Activated CD8-positive, alpha-beta T cell treated with anti-CD3 and anti-CD28 coated beads for 36 hours (primary cell): ENCODE measurements at regions not wholly inside any gene's neighbourhood (a gene's known extent, or its start where the extent isn't known, plus 50 kb on each side); places are given as distances from the start of the nearest gene placed in this dataset.
"Not testable (repeated sequence)": the region's sequence is repeated elsewhere in the genome, so short reads cannot be mapped to it uniquely, and the experiment has no call there.

Experiments used
- ATAC-seq: fragments of 200-7000 bp; cut with Tn5 transposase; one replicate; pipeline ENCODE4 v1.10.0; 2021; ENCODE audit warnings: mild to moderate bottlenecking, moderate library complexity
- CTCF ChIA-PET: fragments of 350-600 bp; sonication (Branson Sonifier 250); formaldehyde crosslinking; loops from one replicate; lab custom pipeline; 2021; ENCODE audit warnings: antibody characterized with exemption; lab: Charles Lee
- POLR2A ChIA-PET: fragments of 350-600 bp; sonication (Branson Sonifier 250); formaldehyde crosslinking; loops from one replicate; lab custom pipeline; 2021; ENCODE audit warnings: antibody characterized with exemption; lab: Charles Lee
- DNase-seq: peaks from one replicate; pipeline ENCODE4 v3.0.0-alpha.2; 2020
- H3K27ac Mint-ChIP-seq: one replicate; pipeline ENCODE4 v1.8.0; 2021; ENCODE audit warnings: mild to moderate bottlenecking, mixed read lengths
- H3K27me3 Mint-ChIP-seq: one replicate; pipeline ENCODE4 v1.8.0; 2021; ENCODE audit warnings: mixed read lengths
- H3K36me3 Mint-ChIP-seq: one replicate; pipeline ENCODE4 v1.8.0; 2021; ENCODE audit warnings: low read depth, mixed read lengths
- H3K4me1 Mint-ChIP-seq: one replicate; pipeline ENCODE4 v1.8.0; 2021; ENCODE audit warnings: low read depth, mixed read lengths
- H3K4me3 Mint-ChIP-seq: one replicate; pipeline ENCODE4 v1.8.0; 2021; ENCODE audit warnings: mild to moderate bottlenecking, moderate library complexity, mixed read lengths
- H3K9me3 Mint-ChIP-seq: one replicate; pipeline ENCODE4 v1.8.0; 2021; ENCODE audit warnings: mixed read lengths
- intact Hi-C: fragments of 100-400 bp; cut with micrococcal nuclease; formaldehyde crosslinking; loops from one replicate; pipeline ENCODE4 v1.10.0; 2022
- TF ChIP-seq, protein P1 (sequence below): fragments of 200-600 bp; IDR thresholded peaks from one replicate; pipeline ENCODE4 v1.8.0; 2022; ENCODE audit warnings: antibody characterized with exemption, mild to moderate bottlenecking

DNA sequence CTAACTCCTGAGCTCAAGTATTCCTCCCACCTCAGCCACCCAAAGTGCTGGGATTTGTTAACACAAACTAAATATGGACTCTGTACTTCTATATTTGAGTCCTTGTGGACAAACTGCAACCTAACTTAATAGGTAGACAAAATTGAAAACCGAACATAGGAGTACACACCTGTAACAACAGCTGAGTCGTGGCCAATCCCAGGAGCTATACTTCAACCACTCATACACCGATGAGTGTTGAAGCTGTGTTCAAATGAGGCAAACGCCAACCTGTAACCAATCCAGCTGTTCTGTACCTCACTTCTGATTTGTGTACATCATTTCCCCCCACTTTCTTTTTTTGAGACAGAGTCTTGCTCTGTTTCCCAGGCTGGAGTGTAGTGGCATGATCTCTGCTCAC lies 471.5 kb upstream of the C16orf82 start:
- DNase-seq, result no peak
- CTCF ChIA-PET, result interaction anchor here (0.8 kb wide), 1 partner anchor 51 kb away, joined by 3 read pairs; no protein-coding TSS in a partner anchor
- Mint-ChIP-seq H3K36me3 (peaks cover 16% of the 10 kb centered on the region), H3K27ac (no peak overlapping the region), H3K9me3 (peaks cover 12% of the 10 kb centered on the region), H3K4me3 (no peak overlapping the region), H3K4me1 (peaks cover 44% of the 10 kb centered on the region), H3K27me3 (peaks cover 12% of the 10 kb centered on the region)
- intact Hi-C loops, result no loop called here
- no peak for ATAC-seq
- POLR2A ChIA-PET, result no interaction called here
- TF ChIP-seq, protein P1, sequence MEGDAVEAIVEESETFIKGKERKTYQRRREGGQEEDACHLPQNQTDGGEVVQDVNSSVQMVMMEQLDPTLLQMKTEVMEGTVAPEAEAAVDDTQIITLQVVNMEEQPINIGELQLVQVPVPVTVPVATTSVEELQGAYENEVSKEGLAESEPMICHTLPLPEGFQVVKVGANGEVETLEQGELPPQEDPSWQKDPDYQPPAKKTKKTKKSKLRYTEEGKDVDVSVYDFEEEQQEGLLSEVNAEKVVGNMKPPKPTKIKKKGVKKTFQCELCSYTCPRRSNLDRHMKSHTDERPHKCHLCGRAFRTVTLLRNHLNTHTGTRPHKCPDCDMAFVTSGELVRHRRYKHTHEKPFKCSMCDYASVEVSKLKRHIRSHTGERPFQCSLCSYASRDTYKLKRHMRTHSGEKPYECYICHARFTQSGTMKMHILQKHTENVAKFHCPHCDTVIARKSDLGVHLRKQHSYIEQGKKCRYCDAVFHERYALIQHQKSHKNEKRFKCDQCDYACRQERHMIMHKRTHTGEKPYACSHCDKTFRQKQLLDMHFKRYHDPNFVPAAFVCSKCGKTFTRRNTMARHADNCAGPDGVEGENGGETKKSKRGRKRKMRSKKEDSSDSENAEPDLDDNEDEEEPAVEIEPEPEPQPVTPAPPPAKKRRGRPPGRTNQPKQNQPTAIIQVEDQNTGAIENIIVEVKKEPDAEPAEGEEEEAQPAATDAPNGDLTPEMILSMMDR, result no peak

DNA sequence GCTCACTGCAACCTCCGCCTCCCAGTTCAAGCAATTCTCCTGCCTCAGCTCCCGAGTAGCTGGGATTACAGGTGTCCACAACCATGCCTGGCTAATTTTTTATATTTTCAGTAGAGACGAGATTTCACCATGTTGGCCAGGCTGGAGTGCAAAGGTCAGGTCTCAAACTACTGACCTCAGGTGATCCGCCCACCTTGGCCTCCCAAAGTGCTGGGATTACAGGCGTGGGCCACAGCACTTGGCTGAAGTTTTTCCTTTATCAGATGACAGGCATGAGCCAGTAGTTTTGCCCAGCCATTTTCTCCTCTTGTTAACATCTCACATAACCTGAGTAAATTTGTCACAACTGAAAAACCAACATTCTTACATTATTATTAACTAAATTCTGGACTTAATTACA lies 470.7 kb upstream of the C16orf82 start:
- Mint-ChIP-seq H3K36me3 (peaks cover 16% of the 10 kb centered on the region), H3K9me3 (peaks cover 12% of the 10 kb centered on the region), H3K27me3 (peaks cover 11% of the 10 kb centered on the region), H3K27ac (peak overlapping the region; percentile 38), H3K4me1 (peaks cover 40% of the 10 kb centered on the region)
- DNase-seq, POLR2A ChIA-PET, ATAC-seq, intact Hi-C loops, CTCF ChIA-PET, H3K4me3 Mint-ChIP-seq: not testable (repeated sequence)

GRCh38 chr16:26598061-26598460 lies 468.7 kb upstream of the C16orf82 start:
- intact Hi-C loops, result no loop called here
- peaks cover 16% of the 10 kb centered on the region for H3K36me3 Mint-ChIP-seq
- H3K4me1 Mint-ChIP-seq, result peaks cover 53% of the 10 kb centered on the region
- peak overlapping the region; percentile 92 for H3K27ac Mint-ChIP-seq
- peaks cover 19% of the 10 kb centered on the region for H3K27me3 Mint-ChIP-seq
- POLR2A ChIA-PET, result interaction anchor here (1.0 kb wide), 1 partner anchor 26 kb away, joined by 3 read pairs; no protein-coding TSS in a partner anchor
- ATAC-seq, result peak; percentile 90
- peak overlapping the region; percentile 62 for H3K4me3 Mint-ChIP-seq
- CTCF ChIA-PET, result interaction anchor here (0.6 kb wide), 1 partner anchor 48 kb away, joined by 4 read pairs; no protein-coding TSS in a partner anchor
- TF ChIP-seq, protein P1, result no peak
- peak; percentile 87 for DNase-seq
- H3K9me3 Mint-ChIP-seq, result peaks cover 12% of the 10 kb centered on the region

DNA sequence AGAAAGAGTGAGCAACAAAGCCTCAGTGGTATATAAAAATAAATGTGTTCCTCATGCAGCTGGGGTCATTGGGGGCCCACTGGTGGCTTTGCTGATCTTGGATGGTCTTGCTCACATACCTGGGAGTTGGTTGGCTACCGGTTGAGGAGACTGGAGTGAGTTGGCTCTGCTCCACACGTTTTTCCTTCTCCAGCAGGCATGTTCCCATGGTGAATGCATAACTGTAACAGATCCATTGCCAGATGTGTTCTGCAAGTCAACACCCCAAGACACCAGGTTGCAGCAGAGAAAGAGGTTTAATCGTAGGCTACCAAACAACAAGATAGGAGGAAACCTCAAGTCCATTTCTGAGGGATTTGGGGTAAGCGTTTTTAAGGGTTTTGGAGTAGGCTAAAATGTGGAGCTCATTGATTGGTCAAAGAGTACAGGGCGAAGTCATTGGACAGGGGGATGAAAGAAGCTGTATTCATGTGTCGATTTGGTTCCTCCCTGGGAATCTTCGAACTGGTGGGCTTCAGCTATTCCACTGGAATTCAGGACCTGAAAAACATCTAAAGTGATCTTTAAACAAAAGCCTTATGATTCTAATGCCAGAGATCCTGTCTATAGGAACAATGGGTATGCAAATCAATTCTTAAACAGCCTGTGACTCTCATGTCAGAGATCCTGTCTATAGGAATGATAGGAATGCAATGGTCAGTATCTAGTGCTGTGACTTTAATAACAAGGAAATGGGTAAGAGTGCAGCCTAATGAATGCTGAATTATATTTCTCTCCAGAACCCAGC lies 467.5 kb upstream of the C16orf82 start:
- POLR2A ChIA-PET, result interaction anchor here (0.6 kb wide), 1 partner anchor 1666 kb away, joined by 3 read pairs; no protein-coding TSS in a partner anchor

DNA sequence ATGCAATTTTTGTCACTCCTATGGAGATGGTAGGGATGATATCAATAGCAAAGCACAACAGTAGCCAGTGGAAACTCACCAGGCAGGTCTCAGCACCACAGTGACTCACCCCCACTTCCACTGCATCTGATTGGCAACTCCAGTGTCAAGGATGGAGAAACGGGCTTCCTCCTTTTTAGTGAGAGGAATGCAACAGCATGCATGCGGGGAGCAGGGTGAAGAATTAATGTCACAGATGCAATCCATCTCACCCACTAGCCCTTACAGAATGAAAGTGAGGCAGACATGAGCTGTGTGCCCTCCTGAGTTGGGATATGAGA lies 467.0 kb upstream of the C16orf82 start:
- Mint-ChIP-seq H3K27ac (peak overlapping the region; percentile 92), H3K9me3 (peaks cover 14% of the 10 kb centered on the region), H3K36me3 (peaks cover 18% of the 10 kb centered on the region), H3K27me3 (peaks cover 12% of the 10 kb centered on the region), H3K4me3 (no peak overlapping the region), H3K4me1 (peaks cover 52% of the 10 kb centered on the region)
- DNase-seq, result peak; percentile 34
- intact Hi-C loops, result no loop called here
- ATAC-seq, result no peak
- ChIA-PET POLR2A (no interaction called here), CTCF (no interaction called here)
- TF ChIP-seq, protein P1, result no peak

More for the DNA sequence above, 467.5 kb upstream of the C16orf82 start:
- Mint-ChIP-seq H3K27me3 (peaks cover 16% of the 10 kb centered on the region), H3K4me1 (peaks cover 54% of the 10 kb centered on the region), H3K27ac (peak overlapping the region; percentile 92), H3K36me3 (peaks cover 18% of the 10 kb centered on the region), H3K4me3 (peak overlapping the region; percentile 62), H3K9me3 (peaks cover 12% of the 10 kb centered on the region)
- intact Hi-C loops, result no loop called here
- CTCF ChIA-PET, result no interaction called here
- TF ChIP-seq, protein P1, result no peak
- ATAC-seq (no peak), DNase-seq (peak; percentile 42)
